HG02678 (cell line): ENCODE measurements at regions not wholly inside any gene's neighbourhood (a gene's known extent, or its start where the extent isn't known, plus 50 kb on each side); places are given as distances from the start of the nearest gene placed in this dataset.

Experiments
- ATAC-seq: cut with Tn5 transposase; IDR thresholded peaks from one replicate; pipeline ENCODE4 v1.9.1; 2021; ENCODE audit warnings: mild to moderate bottlenecking, moderate library complexity; ENCODE audit not compliant: unreplicated experiment

- ATAC-seq: no peak
Observed at GRCh38 chr1:177490036-177490639, 319.4 kb downstream of the BRINP2 start.

DNA sequence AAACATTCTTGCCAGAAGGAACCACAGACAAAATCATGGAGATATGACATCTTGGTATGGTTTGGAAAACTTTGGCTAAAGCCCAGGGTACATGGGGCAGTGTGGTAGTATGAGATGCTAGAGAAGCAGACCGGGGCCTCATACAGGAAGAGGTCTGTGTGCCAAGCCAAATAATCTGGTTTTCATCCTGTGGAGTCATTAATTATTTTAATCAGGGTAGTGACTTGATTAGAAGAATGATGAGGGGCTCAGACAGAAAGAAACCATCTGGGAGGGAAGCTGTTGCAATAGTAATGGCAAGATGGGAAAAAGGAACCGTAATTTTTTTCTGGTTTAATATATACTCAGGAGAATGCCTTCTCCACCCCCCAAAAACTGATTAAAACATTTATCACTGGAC, 318.0 kb downstream of the BRINP2 start:
- ATAC-seq: no peak

DNA sequence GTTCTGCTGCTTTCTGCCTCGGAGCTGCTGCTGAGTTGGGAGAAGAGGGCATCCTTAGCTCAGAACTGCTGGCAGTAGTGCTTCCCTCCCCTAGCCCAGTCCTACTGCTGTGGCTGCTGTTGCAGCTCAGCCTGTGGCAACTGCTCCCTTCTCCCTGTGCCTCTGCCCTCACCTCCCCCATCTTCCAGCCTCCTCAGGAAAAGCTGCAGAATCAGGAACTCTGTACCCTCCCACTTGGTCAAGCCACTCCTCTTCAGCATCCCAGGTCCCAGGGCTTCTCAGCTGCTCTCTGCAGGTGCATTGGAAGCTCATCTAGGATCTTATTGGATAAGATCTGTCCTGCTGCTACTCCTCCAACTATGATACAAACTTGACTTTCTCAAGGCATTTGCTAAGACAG, 316.7 kb downstream of the BRINP2 start:
- no peak for ATAC-seq

- no peak for ATAC-seq
Observed at GRCh38 chr1:177480741-177481305, 310.1 kb downstream of the BRINP2 start.

GRCh38 chr1:177479600-177479999, 308.8 kb downstream of the BRINP2 start:
- ATAC-seq: no peak

DNA sequence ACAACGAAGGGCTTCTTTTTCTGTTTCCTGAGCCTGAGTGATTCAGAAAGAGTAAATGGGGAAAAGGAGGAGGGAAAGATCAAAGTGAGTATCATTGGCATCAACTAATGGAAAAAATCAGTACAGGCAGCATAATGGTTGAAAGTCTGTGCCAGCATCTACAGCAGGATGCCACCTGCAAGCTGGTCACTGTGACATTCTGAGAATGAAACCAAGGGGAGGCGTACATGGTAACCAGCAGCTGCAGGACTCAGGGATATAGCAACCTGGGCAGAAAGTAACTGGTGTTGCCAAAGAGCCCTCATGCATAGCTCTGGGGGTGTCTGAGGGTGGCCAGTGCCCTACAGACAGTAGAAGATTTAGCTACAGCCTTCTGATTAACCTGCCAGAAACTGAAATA, 305.9 kb downstream of the BRINP2 start:
- ATAC-seq: no peak

GRCh38 chr1:177472567-177472966, 301.8 kb downstream of the BRINP2 start:
- ATAC-seq: no peak

GRCh38 chr1:177471244-177471643, 300.5 kb downstream of the BRINP2 start:
- no peak for ATAC-seq

DNA sequence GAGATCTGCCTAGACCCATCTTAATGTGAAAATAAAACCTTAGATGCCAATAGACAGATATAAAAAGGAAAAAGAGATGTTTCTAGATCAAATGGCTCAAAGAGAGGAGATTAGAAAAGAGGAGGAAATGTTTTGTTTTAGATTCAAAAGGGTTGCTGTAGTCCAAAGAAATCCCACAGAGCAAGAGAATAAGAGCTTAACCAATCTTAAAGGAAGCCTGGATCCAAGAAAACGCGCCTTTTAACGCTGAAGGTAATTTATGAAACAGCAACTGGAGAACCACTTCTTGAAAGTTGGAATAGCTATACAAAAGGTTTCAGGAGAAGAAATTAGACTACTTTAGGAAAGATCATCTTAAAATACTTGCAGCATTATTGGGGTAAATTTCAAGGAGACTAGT, 298.8 kb downstream of the BRINP2 start:
- no peak for ATAC-seq

GRCh38 chr1:177466286-177466685, 295.5 kb downstream of the BRINP2 start:
- no peak for ATAC-seq

DNA sequence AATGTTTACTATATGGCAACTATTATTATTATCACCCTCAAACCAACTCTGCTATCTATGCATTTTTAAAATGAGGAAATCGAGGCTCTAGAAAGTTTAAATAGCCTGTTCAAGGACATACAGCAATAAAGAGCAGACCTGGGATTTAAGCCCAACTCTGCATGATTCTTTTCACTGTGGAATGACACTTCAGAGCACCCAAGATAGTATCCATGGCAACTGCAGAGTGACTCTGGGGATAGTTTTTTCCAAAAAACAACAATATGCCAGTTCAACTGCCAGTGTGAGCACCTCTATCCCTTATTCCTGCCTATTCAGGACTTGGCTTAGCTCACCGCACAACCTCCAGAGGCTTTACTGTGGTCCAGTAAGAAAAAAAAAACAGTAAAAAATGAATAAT, 293.9 kb downstream of the BRINP2 start:
- no peak for ATAC-seq

GRCh38 chr1:177451191-177451590, 280.4 kb downstream of the BRINP2 start:
- ATAC-seq: no peak

DNA sequence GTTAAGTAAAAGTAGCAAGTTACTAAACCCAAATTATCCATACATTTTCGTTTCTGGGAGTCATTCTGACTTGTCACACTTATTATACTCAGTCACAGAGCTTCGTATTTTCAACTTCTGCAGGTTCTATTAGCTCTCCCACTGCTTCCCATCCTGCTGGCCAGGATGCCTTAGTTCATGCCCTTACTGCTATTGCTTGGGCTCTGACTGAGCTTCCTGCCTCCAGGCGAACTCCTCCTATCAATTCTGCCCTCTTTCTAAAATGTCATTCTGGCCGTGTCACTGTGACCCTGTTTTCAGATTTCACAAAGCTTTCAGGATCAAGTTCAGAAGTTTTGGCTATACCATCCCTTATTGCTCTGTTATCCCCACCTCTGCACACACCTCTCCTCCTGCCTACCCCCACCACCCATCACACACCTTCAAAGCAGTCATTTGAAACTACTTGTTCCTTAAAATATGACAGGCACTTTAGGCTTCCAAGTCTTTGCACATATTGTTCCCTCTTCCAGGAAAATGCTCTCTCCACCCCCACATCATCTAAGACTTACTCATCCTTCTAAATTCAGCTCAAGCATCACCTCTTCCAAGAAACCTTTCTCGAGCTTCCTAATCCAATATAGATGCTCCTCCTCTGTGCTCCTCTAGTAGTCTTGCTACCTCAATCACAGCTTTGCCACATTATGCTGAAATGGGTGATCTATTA, 278.0 kb downstream of the BRINP2 start:
- ATAC-seq: no peak

DNA sequence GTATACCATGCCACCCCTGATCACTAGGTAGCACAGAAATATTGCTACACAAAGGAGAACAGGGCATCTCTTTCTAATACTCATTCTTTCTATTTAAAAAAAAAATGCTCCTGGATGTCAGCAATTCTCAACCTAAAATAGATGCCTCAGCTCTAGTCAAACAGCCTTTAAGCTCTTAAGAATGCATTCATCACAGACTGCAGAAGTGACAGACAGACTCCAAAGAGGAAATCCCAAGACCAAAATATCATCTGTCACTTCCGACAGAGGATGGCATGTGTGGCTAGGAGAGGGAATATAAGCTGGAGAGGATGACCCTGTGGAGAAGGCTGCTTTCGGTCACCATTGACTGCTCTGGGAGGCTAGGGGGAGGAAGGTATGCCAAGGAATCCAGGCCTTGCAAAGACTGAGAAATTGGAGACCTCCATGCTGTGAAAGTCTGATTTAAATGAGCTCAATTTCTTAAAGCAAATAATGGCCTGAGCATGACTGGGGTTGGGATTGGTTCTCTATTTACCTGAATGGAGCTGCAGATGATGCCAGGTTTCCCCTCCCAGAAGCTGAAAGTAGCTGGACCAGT, 277.4 kb downstream of the BRINP2 start:
- ATAC-seq: no peak

GRCh38 chr1:177444997-177445746, 274.4 kb downstream of the BRINP2 start:
- no peak for ATAC-seq

GRCh38 chr1:177443003-177443402, 272.2 kb downstream of the BRINP2 start:
- no peak for ATAC-seq

DNA sequence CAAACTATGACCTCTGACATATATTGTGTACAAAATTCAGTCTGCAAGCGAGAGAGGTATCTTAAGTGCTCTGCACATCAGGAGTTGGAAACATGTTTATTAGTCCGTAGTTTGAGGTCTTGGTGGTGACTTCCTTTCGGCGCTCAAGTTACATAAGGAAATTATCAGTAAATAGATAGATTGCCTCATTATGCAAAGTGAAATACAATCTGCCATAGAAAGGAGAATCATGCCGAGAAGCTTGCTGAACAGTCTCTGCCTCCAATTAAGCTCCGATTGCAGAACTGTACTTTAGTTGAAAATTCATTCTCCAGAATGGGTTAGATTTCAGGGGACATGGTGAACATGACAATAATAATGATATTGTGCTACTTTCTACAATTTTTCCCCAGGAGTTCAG, 271.8 kb downstream of the BRINP2 start:
- ATAC-seq: no peak

GRCh38 chr1:177441281-177441680, 270.5 kb downstream of the BRINP2 start:
- no peak for ATAC-seq

DNA sequence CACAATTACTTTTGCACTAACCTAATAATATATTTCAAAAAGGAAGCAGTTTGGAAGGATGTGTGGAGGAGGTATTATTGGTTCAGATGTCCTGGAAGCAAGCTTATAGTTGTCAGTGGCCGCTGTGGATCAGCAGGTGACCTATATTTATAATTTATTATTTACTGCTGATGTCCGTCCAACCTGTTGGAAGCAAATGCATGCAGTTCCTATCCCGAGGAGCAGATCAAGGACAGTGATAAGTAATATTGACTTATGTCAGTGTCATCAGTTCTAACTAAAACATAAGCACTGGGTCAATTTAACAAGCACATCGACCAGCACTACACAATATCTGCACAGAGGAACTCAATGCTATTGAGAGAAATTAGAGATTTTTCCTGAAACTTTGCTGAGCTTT, 270.1 kb downstream of the BRINP2 start:
- no peak for ATAC-seq

DNA sequence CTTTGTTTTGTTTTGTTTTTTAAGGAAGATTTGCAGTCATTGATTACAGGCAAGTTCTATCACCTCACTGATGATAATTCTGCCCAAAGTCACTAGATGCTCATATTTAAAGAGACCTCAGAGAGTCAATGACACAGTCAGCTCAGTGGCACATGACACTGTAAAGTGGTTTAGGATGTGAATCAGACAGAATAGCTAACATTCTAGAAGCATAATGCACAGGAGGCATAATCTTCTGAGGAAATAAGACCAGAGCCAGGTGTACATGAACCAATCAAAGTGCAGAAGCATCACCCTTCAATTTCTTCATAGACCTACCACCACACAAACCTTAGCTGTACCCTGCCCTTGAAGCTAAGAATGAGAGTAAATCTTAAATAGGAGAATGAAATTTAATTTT, 268.5 kb downstream of the BRINP2 start:
- ATAC-seq: no peak

DNA sequence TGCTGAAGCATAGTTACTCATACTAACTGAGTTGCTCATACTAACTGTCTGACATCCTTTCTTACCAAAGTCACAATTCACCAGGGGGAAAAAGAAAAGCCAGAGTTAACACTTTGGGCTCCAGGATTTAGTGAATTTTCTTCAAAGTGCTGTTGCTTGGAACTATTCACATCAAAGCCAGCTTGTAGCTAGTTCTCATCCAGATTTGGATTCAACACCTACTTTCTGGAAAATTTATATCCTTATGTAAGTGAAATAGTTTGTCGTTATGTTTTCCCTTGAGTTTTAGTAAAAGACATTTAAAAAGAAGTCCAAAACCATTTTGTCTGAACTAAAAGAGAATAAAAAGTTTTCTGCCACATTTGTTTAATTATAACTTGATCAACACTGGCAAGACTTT, 264.6 kb downstream of the BRINP2 start:
- ATAC-seq: no peak
